HCT116 (cell line): ENCODE measurements at regions not wholly inside any gene's neighbourhood (a gene's known extent, or its start where the extent isn't known, plus 50 kb on each side); places are given as distances from the start of the nearest gene placed in this dataset.

ENCODE experiments used
- ATAC-seq: fragments of 200-7000 bp; cut with Tn5 transposase; 2 replicates; pipeline ENCODE4 v1.9.1; 2020; ENCODE audit warnings: mild to moderate bottlenecking, moderate library complexity
- BruUV-seq: library from RNA; stranded (reverse); fragments of 400-500 nt; replicated peaks from 2 replicates; lab custom pipeline; 2021; lab: Mats Ljungman, UMichigan
- CTCF ChIA-PET: fragments of 300-600 bp; sonication (Branson Sonifier 250); formaldehyde crosslinking; loops from one replicate; lab custom pipeline; 2021; ENCODE audit warnings: antibody characterized with exemption; lab: Charles Lee
- POLR2A ChIA-PET: fragments of 300-600, 350-600 bp; sonication (Branson Sonifier 250); formaldehyde crosslinking; loops from one replicate; lab custom pipeline; 2021; ENCODE audit warnings: antibody characterized with exemption; lab: Charles Lee
- RAD21 ChIA-PET, 2 experiments: fragments of 300-600 bp; sonication (Branson Sonifier 250); formaldehyde crosslinking; loops; one replicate each; lab custom pipeline; 2023; ENCODE audit warnings: low total read pairs in 2 of 2; ENCODE audit not compliant: uncharacterized antibody in 2 of 2, unreplicated experiment in 2 of 2, low non-redundant PET in 1 of 2; lab: Charles Lee
- DNase-seq: peaks from one replicate; pipeline ENCODE4 v3.0.0-alpha.2; 2010; ENCODE audit warnings: low read depth, low spot score
- H2AFZ ChIP-seq: fragments of 200-600 bp; shearing (Covaris generic), sonication (generic); 2 replicates; pipeline ENCODE4 v1.6.1; 2017; ENCODE audit warnings: low read depth, mixed run types, mixed read lengths, antibody characterized with exemption, low read length; ENCODE audit not compliant: poor library complexity, severe bottlenecking
- H3K27ac ChIP-seq: 2 replicates; pipeline ENCODE4 v1.5.1; 2012; ENCODE audit warnings: low read depth, low read length
- H3K27me3 ChIP-seq: fragments of 200-600 bp; sonication (generic); 2 replicates; pipeline ENCODE4 v1.6.1; 2016; ENCODE audit warnings: mixed run types, low read length, mixed read lengths; ENCODE audit not compliant: insufficient read depth
- H3K36me3 ChIP-seq, 2 experiments: fragments of 200-500 bp in 1 of 2; fragments of 200-600 bp in 1 of 2; sonication (Bioruptor generic) in 1 of 2; sonication (generic) in 1 of 2; 2 replicates each; pipeline versions ENCODE4 v1.5.1 to v1.6.1; 2014 to 2016; ENCODE audit warnings: low read length in 2 of 2, inconsistent platforms in 1 of 2, mixed read lengths in 1 of 2, mixed run types in 1 of 2; ENCODE audit not compliant: insufficient read depth in 2 of 2, control insufficient read depth in 1 of 2
- H3K4me1 ChIP-seq, 2 experiments: fragments of 200-600 bp in 1 of 2; sonication (generic) in 1 of 2; 2 replicates each; pipeline versions ENCODE4 v1.5.1 to v1.6.1; 2012 to 2017; ENCODE audit warnings: low read length in 2 of 2, inconsistent platforms in 1 of 2, mild to moderate bottlenecking in 1 of 2, mixed read lengths in 1 of 2, mixed run types in 1 of 2, moderate library complexity in 1 of 2; ENCODE audit not compliant: insufficient read depth in 2 of 2, control insufficient read depth in 1 of 2
- H3K4me2 ChIP-seq: fragments of 200-600 bp; sonication (generic); 2 replicates; pipeline ENCODE4 v1.6.1; 2017; ENCODE audit warnings: mixed run types, low read length, mixed read lengths
- H3K4me3 ChIP-seq, 2 experiments: fragments of 200-600 bp in 1 of 2; sonication (generic) in 1 of 2; replicated peaks in 1 of 2; 2 replicates each; pipeline ENCODE4 v1.5.1; 2011 to 2016; ENCODE audit warnings: low read length in 2 of 2, control low read depth in 1 of 2, low read depth in 1 of 2, mild to moderate bottlenecking in 1 of 2, mixed read lengths in 1 of 2, mixed run types in 1 of 2
- H3K79me2 ChIP-seq: fragments of 200-600 bp; sonication (generic); 2 replicates; pipeline ENCODE4 v1.6.1; 2017; ENCODE audit warnings: mild to moderate bottlenecking, mixed run types, low read length, moderate library complexity, mixed read lengths; ENCODE audit not compliant: insufficient read depth
- H3K9ac ChIP-seq: fragments of 200-600 bp; sonication (generic); 2 replicates; pipeline ENCODE4 v1.6.1; 2016; ENCODE audit warnings: low read length, mixed read lengths
- H3K9me2 ChIP-seq: fragments of 200-600 bp; sonication (generic), shearing (Covaris generic); 2 replicates; pipeline ENCODE4 v1.6.1; 2017; ENCODE audit warnings: mixed run types, mild to moderate bottlenecking, moderate library complexity; ENCODE audit not compliant: insufficient read depth
- H3K9me3 ChIP-seq, 2 experiments: fragments of 200-500 bp in 1 of 2; fragments of 200-600 bp in 1 of 2; sonication (Bioruptor generic) in 1 of 2; sonication (generic) in 1 of 2; 2 replicates each; pipeline ENCODE4 v1.6.1; 2014 to 2017; ENCODE audit warnings: low read length in 2 of 2, mixed read lengths in 2 of 2, inconsistent platforms in 1 of 2, low read depth in 1 of 2, mild to moderate bottlenecking in 1 of 2, mixed run types in 1 of 2, moderate library complexity in 1 of 2; ENCODE audit not compliant: control insufficient read depth in 1 of 2, insufficient read depth in 1 of 2
- H4K20me1 ChIP-seq: fragments of 200-600 bp; sonication (generic), shearing (Covaris generic); 2 replicates; pipeline ENCODE4 v1.6.1; 2017; ENCODE audit warnings: mixed run types, mild to moderate bottlenecking, moderate library complexity; ENCODE audit not compliant: insufficient read depth
- CBX3 ChIP-seq: IDR thresholded peaks from 2 replicates; pipeline ENCODE4 v1.6.1; 2012; ENCODE audit warnings: low read depth
- CEBPB ChIP-seq: IDR thresholded peaks from 2 replicates; pipeline ENCODE4 v1.6.1; 2012; ENCODE audit warnings: low read depth
- ELF1 ChIP-seq: IDR thresholded peaks from 2 replicates; pipeline ENCODE4 v1.6.1; 2012; ENCODE audit warnings: low read depth, borderline replicate concordance
- EZH2 ChIP-seq: fragments of 200-600 bp; sonication (generic); IDR thresholded peaks from 2 replicates; pipeline ENCODE4 v1.6.1; 2017; ENCODE audit warnings: antibody characterized with exemption, mixed run types
- EZH2phosphoT487 ChIP-seq: fragments of 200-600 bp; IDR thresholded peaks from 2 replicates; pipeline ENCODE4 v1.6.1; 2018; ENCODE audit warnings: antibody characterized with exemption, borderline replicate concordance
- FOSL1 ChIP-seq: IDR thresholded peaks from 2 replicates; pipeline ENCODE4 v1.6.1; 2012; ENCODE audit warnings: low read depth
- JUND ChIP-seq: IDR thresholded peaks from 2 replicates; pipeline ENCODE4 v1.6.1; 2012
- POLR2A ChIP-seq: IDR thresholded peaks from 2 replicates; pipeline ENCODE4 v1.7.0; 2011; ENCODE audit warnings: borderline replicate concordance; ENCODE audit not compliant: insufficient read depth, insufficient read length; ENCODE audit errors: extremely low read depth
- POLR2AphosphoS5 ChIP-seq: IDR thresholded peaks from 2 replicates; pipeline ENCODE4 v1.6.1; 2011; ENCODE audit warnings: mild to moderate bottlenecking, low read depth, low read length, moderate library complexity
- SIN3A ChIP-seq: IDR thresholded peaks from 2 replicates; pipeline ENCODE4 v1.6.1; 2012; ENCODE audit warnings: low read depth
- SP1 ChIP-seq: IDR thresholded peaks from 2 replicates; pipeline ENCODE4 v1.6.1; 2012; ENCODE audit warnings: low read depth
- SRF ChIP-seq: IDR thresholded peaks from 2 replicates; pipeline ENCODE4 v1.6.1; 2012; ENCODE audit warnings: low read depth
- TCF7L2 ChIP-seq: IDR thresholded peaks from 2 replicates; pipeline ENCODE4 v1.7.0; 2011; ENCODE audit warnings: borderline replicate concordance, inconsistent platforms; ENCODE audit not compliant: insufficient read depth, insufficient read length; ENCODE audit errors: extremely low read depth
- YY1 ChIP-seq: IDR thresholded peaks from 2 replicates; pipeline ENCODE4 v1.6.1; 2011; ENCODE audit warnings: low read length, low read depth, moderate library complexity, mild to moderate bottlenecking; ENCODE audit not compliant: insufficient replicate concordance; ENCODE audit errors: extremely low read depth
- ZFX ChIP-seq: fragments of 450-650 bp; IDR thresholded peaks from 2 replicates; pipeline ENCODE4 v1.6.1; 2017
- ZNF274 ChIP-seq: fragments of 200-500 bp; sonication (Bioruptor generic); IDR thresholded peaks from 2 replicates; pipeline ENCODE4 v1.6.1; 2014; ENCODE audit warnings: mild to moderate bottlenecking, low read depth, low read length, inconsistent platforms
- intact Hi-C: fragments of 100-400 bp; cut with micrococcal nuclease; formaldehyde crosslinking; loops from 2 replicates; pipeline ENCODE4 v1.10.0; 2022
- TF ChIP-seq, protein P1 (sequence below): IDR thresholded peaks from 2 replicates; pipeline ENCODE4 v1.6.1; 2012
- TF ChIP-seq, protein P2 (sequence below), 3 experiments: fragments of 200-600 bp in 1 of 3; sonication (generic) in 1 of 3; IDR thresholded peaks in 2 of 3; conservative IDR thresholded peaks in 1 of 3; 2 replicates each; pipeline ENCODE4 v1.5.1; 2012 to 2017; ENCODE audit warnings: low read depth in 2 of 3, low read length in 2 of 3, antibody characterized with exemption in 1 of 3, borderline replicate concordance in 1 of 3, control low read depth in 1 of 3, mild to moderate bottlenecking in 1 of 3, mixed read lengths in 1 of 3, mixed run types in 1 of 3, moderate library complexity in 1 of 3; ENCODE audit not compliant: insufficient read depth in 1 of 3
- TF ChIP-seq, protein P3 (sequence below): IDR thresholded peaks from 2 replicates; pipeline ENCODE4 v1.6.1; 2012

DNA sequence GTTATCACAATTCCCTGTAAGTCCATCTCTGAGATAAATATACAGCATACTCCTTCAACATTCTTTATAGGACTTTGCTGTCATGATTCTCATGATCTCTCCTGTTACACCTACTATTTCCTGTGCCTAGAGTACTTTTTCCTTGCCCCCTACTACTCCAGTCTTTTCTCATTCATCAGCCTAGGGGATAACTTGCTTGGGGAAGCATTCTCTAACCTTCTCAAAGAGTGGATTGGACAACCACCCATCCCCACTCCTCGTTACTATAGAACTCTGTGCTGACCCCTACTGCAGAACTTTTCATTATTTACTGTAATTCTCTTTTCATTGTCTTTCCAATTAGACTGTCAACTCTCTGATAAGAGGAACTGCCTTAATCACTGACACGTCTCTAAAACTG lies 57.4 kb upstream of the TFEC start:
- Histone ChIP-seq H3K4me2 (no peak overlapping the region), H3K9me2 (no peaks in the 10 kb centered on the region), H3K9me3 (no peaks in the 10 kb centered on the region; a peak in 1 of 4 replicates), H4K20me1 (no peaks in the 10 kb centered on the region), H3K9ac (no peak overlapping the region), H3K36me3 (no peaks in the 10 kb centered on the region), H3K4me3 (no peak overlapping the region), H2AFZ (no peak overlapping the region), H3K27ac (no peak overlapping the region), H3K27me3 (no peaks in the 10 kb centered on the region), H3K79me2 (no peaks in the 10 kb centered on the region), H3K4me1 (no peaks in the 10 kb centered on the region)
- no peak for TF ChIP-seq SP1
- ATAC-seq (no peak), DNase-seq (no peak)
- no TSS peak for BruUV-seq
- intact Hi-C loops, result no loop called here
- POLR2A ChIA-PET, result no interaction called here
- RAD21 ChIA-PET, result no interaction called here
- CTCF ChIA-PET, result no interaction called here

DNA sequence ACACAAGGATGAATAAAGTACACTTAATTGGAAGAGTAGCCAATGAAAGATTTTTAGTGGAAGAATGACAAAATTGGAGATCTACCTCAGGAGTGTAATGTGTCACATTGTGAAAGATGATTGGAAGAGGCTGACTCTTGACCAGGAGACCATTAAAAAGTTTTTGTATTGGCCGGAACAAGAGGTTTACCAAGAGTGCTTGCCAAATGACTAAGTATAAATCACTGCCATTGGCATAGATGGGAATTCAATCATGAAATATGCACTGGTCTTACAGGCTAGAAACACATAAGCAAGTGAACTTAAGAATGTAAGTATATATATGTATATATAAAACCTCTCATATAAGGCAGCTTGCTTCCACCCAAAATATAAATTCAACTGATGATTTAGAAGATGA lies 58.7 kb upstream of the TFEC start:
- no peak overlapping the region for H3K4me2 ChIP-seq
- H4K20me1 ChIP-seq, result no peaks in the 10 kb centered on the region
- H3K9me3 ChIP-seq, result no peaks in the 10 kb centered on the region
- POLR2A ChIA-PET, result no interaction called here
- peak overlapping the region; percentile 47 for H2AFZ ChIP-seq
- no peaks in the 10 kb centered on the region for H3K36me3 ChIP-seq
- ATAC-seq (no peak), DNase-seq (no peak)
- CTCF ChIA-PET, result no interaction called here
- H3K4me1 ChIP-seq, result no peaks in the 10 kb centered on the region
- H3K4me3 ChIP-seq, result no peak overlapping the region
- RAD21 ChIA-PET, result no interaction called here
- no peaks in the 10 kb centered on the region for H3K9me2 ChIP-seq
- H3K79me2 ChIP-seq, result no peaks in the 10 kb centered on the region
- BruUV-seq, result no TSS peak
- no peak overlapping the region for H3K9ac ChIP-seq
- H3K27ac ChIP-seq, result no peak overlapping the region
- H3K27me3 ChIP-seq, result no peaks in the 10 kb centered on the region
- intact Hi-C loops, result no loop called here
- no peak for TF ChIP-seq ZNF274
- no peak for TF ChIP-seq SRF
- no peak for TF ChIP-seq TCF7L2
- TF ChIP-seq ZFX, result no peak
- TF ChIP-seq FOSL1, result no peak
- no peak for TF ChIP-seq POLR2AphosphoS5
- no peak for TF ChIP-seq POLR2A
- TF ChIP-seq EZH2phosphoT487, result no peak
- TF ChIP-seq CBX3, result no peak
- TF ChIP-seq YY1, result no peak
- TF ChIP-seq EZH2, result no peak
- TF ChIP-seq, protein P1, sequence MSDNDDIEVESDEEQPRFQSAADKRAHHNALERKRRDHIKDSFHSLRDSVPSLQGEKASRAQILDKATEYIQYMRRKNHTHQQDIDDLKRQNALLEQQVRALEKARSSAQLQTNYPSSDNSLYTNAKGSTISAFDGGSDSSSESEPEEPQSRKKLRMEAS, result no peak
- no peak for TF ChIP-seq CEBPB
- TF ChIP-seq JUND, result no peak
- TF ChIP-seq, protein P2, sequence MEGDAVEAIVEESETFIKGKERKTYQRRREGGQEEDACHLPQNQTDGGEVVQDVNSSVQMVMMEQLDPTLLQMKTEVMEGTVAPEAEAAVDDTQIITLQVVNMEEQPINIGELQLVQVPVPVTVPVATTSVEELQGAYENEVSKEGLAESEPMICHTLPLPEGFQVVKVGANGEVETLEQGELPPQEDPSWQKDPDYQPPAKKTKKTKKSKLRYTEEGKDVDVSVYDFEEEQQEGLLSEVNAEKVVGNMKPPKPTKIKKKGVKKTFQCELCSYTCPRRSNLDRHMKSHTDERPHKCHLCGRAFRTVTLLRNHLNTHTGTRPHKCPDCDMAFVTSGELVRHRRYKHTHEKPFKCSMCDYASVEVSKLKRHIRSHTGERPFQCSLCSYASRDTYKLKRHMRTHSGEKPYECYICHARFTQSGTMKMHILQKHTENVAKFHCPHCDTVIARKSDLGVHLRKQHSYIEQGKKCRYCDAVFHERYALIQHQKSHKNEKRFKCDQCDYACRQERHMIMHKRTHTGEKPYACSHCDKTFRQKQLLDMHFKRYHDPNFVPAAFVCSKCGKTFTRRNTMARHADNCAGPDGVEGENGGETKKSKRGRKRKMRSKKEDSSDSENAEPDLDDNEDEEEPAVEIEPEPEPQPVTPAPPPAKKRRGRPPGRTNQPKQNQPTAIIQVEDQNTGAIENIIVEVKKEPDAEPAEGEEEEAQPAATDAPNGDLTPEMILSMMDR (IDR thresholded peaks at IDR 0.05 in 2 of 3, conservative IDR thresholded peaks at IDR 0.05 in 1 of 3; ENCODE audit: borderline replicate concordance in 1 of 3, insufficient read depth in 1 of 3, low read depth in 2 of 3, low read length in 2 of 3), result no peak
- no peak for TF ChIP-seq SIN3A
- TF ChIP-seq ELF1, result no peak
- TF ChIP-seq, protein P3, sequence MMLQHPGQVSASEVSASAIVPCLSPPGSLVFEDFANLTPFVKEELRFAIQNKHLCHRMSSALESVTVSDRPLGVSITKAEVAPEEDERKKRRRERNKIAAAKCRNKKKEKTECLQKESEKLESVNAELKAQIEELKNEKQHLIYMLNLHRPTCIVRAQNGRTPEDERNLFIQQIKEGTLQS, result no peak
